A549 (cell line): ENCODE measurements at regions not wholly inside any gene's neighbourhood (a gene's known extent, or its start where the extent isn't known, plus 50 kb on each side); places are given as distances from the start of the nearest gene placed in this dataset.

Source experiments
- ATAC-seq, 2 experiments: fragments of 200-7000 bp in 1 of 2; fragments of >200 bp in 1 of 2; cut with Nextera tagmentation in 1 of 2; cut with Tn5 transposase in 1 of 2; 3 replicates each; pipeline versions ENCODE4 v1.8.0 to v1.9.1; 2018 to 2020; ENCODE audit warnings: mild to moderate bottlenecking in 1 of 2, moderate library complexity in 1 of 2
- CTCF ChIA-PET: fragments of 300-600 bp; sonication (Branson Sonifier 250); formaldehyde crosslinking; extraction: SDS; loops from one replicate; lab custom pipeline; 2021; ENCODE audit warnings: antibody characterized with exemption, inconsistent platforms; lab: Yijun Ruan, JAX
- POLR2A ChIA-PET: fragments of 350-600 bp; formaldehyde crosslinking; extraction: SDS; loops from one replicate; lab custom pipeline; 2021; ENCODE audit warnings: antibody characterized with exemption, inconsistent platforms; lab: Yijun Ruan, JAX
- DNase-seq, 2 experiments: peaks; one replicate each; pipeline versions ENCODE4 v3.0.0 to v3.0.0-alpha.2; 2011 to 2016; ENCODE audit warnings: low read depth in 1 of 2, low spot score in 1 of 2
- FAIRE-seq: peaks from 2 replicates; lab custom pipeline; 2011; peaks lifted over from hg19 to GRCh38; lab: Jason Lieb, UNC
- H3K27ac ChIP-seq, 2 experiments: fragments of >200 bp; sonication (Bioruptor Twin); formaldehyde crosslinking; 3 replicates each; pipeline ENCODE4 v1.5.1; 2016 to 2017
- H3K4me1 ChIP-seq: fragments of >200 bp; sonication (Bioruptor Twin); formaldehyde crosslinking; 3 replicates; pipeline ENCODE4 v1.6.1; 2016
- H3K4me2 ChIP-seq: fragments of >200 bp; sonication (Bioruptor Twin); formaldehyde crosslinking; 3 replicates; pipeline ENCODE4 v1.6.1; 2016
- H3K4me3 ChIP-seq: fragments of >200 bp; sonication (Bioruptor Twin); formaldehyde crosslinking; 3 replicates; pipeline ENCODE4 v1.5.1; 2016
- H3K9me3 ChIP-seq: fragments of >200 bp; sonication (Bioruptor Twin); formaldehyde crosslinking; 3 replicates; pipeline ENCODE4 v1.6.1; 2016
- BHLHE40 ChIP-seq: IDR thresholded peaks from 2 replicates; pipeline ENCODE4 v1.6.1; 2012; ENCODE audit warnings: low read depth, low read length, inconsistent platforms
- CBX2 ChIP-seq: fragments of 200-600 bp; sonication (generic); IDR thresholded peaks from 2 replicates; pipeline ENCODE4 v1.6.1; 2016; ENCODE audit warnings: low read depth, mild to moderate bottlenecking, borderline replicate concordance
- CHD4 ChIP-seq: fragments of 200-600 bp; sonication (generic); IDR thresholded peaks from 2 replicates; pipeline ENCODE4 v1.6.1; 2016; ENCODE audit warnings: antibody characterized with exemption, mild to moderate bottlenecking, borderline replicate concordance
- EHF ChIP-seq: fragments of 250-450 bp; sonication (Bioruptor Pico); IDR thresholded peaks from 2 replicates; pipeline ENCODE4 v1.5.0; 2020; ENCODE audit warnings: mild to moderate bottlenecking
- ELK1 ChIP-seq: fragments of 150-350 bp; IDR thresholded peaks from 2 replicates; pipeline ENCODE4 v1.6.1; 2014; ENCODE audit warnings: low read depth, mild to moderate bottlenecking, low read length
- FOXS1 ChIP-seq: fragments of 250-450 bp; sonication (Bioruptor Pico); IDR thresholded peaks from 2 replicates; pipeline ENCODE4 v1.5.0; 2020; ENCODE audit warnings: mild to moderate bottlenecking, moderate library complexity
- HDAC2 ChIP-seq: fragments of 200-600 bp; sonication (generic); IDR thresholded peaks from 2 replicates; pipeline ENCODE4 v1.6.1; 2016
- HES2 ChIP-seq: fragments of >200 bp; sonication (Bioruptor Twin); formaldehyde crosslinking; IDR thresholded peaks from 2 replicates; pipeline ENCODE4 v1.6.1; 2016
- HOXB13 ChIP-seq: fragments of 250-450 bp; sonication (Bioruptor Pico); IDR thresholded peaks from 2 replicates; pipeline ENCODE4 v1.5.0; 2020; ENCODE audit warnings: low read depth, mild to moderate bottlenecking, moderate library complexity
- HOXB5 ChIP-seq: fragments of 250-450 bp; sonication (Bioruptor Pico); IDR thresholded peaks from 2 replicates; pipeline ENCODE4 v1.5.0; 2020; ENCODE audit warnings: mild to moderate bottlenecking, moderate library complexity
- POLR2A ChIP-seq: IDR thresholded peaks from 2 replicates; pipeline ENCODE4 v1.6.1; 2012; ENCODE audit warnings: mild to moderate bottlenecking, low read length
- ZC3H11A ChIP-seq: fragments of 450-650 bp; IDR thresholded peaks from 2 replicates; pipeline ENCODE4 v1.6.1; 2014; ENCODE audit warnings: antibody characterized with exemption, mild to moderate bottlenecking
- ZFP36 ChIP-seq: fragments of 450-650 bp; IDR thresholded peaks from 2 replicates; pipeline ENCODE4 v1.6.1; 2014; ENCODE audit warnings: borderline replicate concordance; ENCODE audit not compliant: partially characterized antibody
- ZNF302 ChIP-seq: fragments of 250-450 bp; sonication (Bioruptor Pico); IDR thresholded peaks from 2 replicates; pipeline ENCODE4 v1.9.0; 2021; ENCODE audit warnings: inconsistent platforms, mild to moderate bottlenecking, moderate library complexity
- WGBS: methylation state at CpG from one replicate; pipeline ENCODE4 v1.1.6; 2017; ENCODE audit errors: missing lambda C conversion rate; 5-methylcytosine and 5-hydroxymethylcytosine counted together
- TF ChIP-seq, protein P1 (sequence below): IDR thresholded peaks from 2 replicates; pipeline ENCODE4 v1.6.1; 2012; ENCODE audit warnings: low read depth, borderline replicate concordance
- TF ChIP-seq, protein P2 (sequence below): fragments of 250-450 bp; sonication (Bioruptor Pico); IDR thresholded peaks from 2 replicates; pipeline ENCODE4 v1.5.0; 2021; ENCODE audit warnings: mild to moderate bottlenecking, moderate library complexity, borderline replicate concordance

GRCh38 chr13:59538512-59538911, 625.2 kb downstream of the DIAPH3 start:
- no peak for FAIRE-seq
- 17% methylated on average over 1 of the region's 3 CpGs for WGBS

GRCh38 chr13:59542303-59542702, 621.4 kb downstream of the DIAPH3 start:
- Histone ChIP-seq H3K4me3 (no peak overlapping the region), H3K27ac (no peak overlapping the region), H3K4me1 (no peaks in the 10 kb centered on the region), H3K9me3 (no peaks in the 10 kb centered on the region), H3K4me2 (no peak overlapping the region)
- TF ChIP-seq POLR2A (no peak), HOXB5 (CRISPR knock-in tag) (no peak), HDAC2 (no peak), ZNF302 (CRISPR knock-in tag) (no peak), BHLHE40 (no peak)
- TF ChIP-seq, protein P1, sequence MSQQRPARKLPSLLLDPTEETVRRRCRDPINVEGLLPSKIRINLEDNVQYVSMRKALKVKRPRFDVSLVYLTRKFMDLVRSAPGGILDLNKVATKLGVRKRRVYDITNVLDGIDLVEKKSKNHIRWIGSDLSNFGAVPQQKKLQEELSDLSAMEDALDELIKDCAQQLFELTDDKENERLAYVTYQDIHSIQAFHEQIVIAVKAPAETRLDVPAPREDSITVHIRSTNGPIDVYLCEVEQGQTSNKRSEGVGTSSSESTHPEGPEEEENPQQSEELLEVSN = no peak
- no peak for FAIRE-seq
- POLR2A ChIA-PET = no interaction called here
- ATAC-seq = no peak
- CTCF ChIA-PET = no interaction called here
- DNase-seq = no peak

More at GRCh38 chr13:59538512-59538911, 625.2 kb downstream of the DIAPH3 start:
- ChIA-PET POLR2A (no interaction called here), CTCF (no interaction called here)
- Histone ChIP-seq H3K27ac (no peak overlapping the region), H3K4me2 (no peak overlapping the region), H3K9me3 (no peaks in the 10 kb centered on the region), H3K4me1 (no peaks in the 10 kb centered on the region), H3K4me3 (no peak overlapping the region)
- DNase-seq (no peak), ATAC-seq (no peak)
- no peak for TF ChIP-seq ELK1
- TF ChIP-seq BHLHE40 = no peak
- no peak for TF ChIP-seq HES2
- no peak for TF ChIP-seq CBX2
- TF ChIP-seq CHD4 = no peak
- no peak for TF ChIP-seq ZFP36
- TF ChIP-seq HOXB13 (CRISPR knock-in tag) = no peak
- no peak for TF ChIP-seq HDAC2

DNA sequence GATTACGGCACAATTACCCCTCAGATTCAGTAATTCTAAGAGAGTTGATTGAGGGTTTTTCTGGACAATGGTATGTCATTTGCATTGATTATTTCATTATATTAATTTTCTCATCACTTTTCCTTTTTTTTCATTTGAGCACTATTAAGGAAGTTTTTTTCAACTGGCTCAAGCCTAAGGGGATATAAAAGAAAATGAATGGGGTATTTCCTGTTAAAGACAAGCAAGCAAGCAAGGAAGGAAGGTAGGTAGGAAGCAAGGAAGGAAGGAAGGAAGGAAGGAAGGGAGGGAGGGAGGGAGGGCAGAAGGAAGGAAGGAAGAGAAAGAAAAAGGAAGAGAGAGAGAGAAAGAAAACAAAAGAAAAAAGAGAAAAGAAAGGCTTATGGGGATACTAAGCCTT, 620.3 kb downstream of the DIAPH3 start:
- H3K4me3 ChIP-seq = no peak overlapping the region
- no peaks in the 10 kb centered on the region for H3K9me3 ChIP-seq
- ChIA-PET CTCF (no interaction called here), POLR2A (no interaction called here)
- 74% methylated on average over 1 of the region's 1 CpG for WGBS
- DNase-seq (no peak), ATAC-seq (no peak), FAIRE-seq (no peak)
- no peak for TF ChIP-seq HOXB13 (CRISPR knock-in tag)
- H3K4me2 ChIP-seq = no peak overlapping the region
- H3K27ac ChIP-seq = no peak overlapping the region
- no peaks in the 10 kb centered on the region for H3K4me1 ChIP-seq

DNA sequence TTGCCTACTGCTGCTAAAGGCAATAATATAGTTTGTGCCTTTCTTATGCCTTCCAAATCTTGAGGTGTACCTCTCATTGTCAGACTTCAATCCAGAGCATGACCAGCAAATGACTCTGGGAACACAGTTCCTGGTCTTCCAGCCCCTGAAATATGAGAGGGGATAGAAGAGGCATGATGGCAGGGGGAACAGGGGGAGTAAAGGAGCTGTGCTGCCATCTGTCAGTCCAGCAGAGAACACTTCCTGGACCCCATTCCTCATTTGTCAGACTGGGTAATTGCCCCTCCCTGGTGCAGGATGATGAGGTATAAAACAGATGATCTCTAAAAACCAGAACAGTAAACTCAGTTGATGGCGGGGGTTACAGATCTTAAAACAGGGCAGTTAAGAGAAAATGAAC, 618.7 kb downstream of the DIAPH3 start:
- Histone ChIP-seq H3K4me1 (no peaks in the 10 kb centered on the region), H3K4me3 (no peak overlapping the region)
- CTCF ChIA-PET = no interaction called here
- FAIRE-seq (no peak), ATAC-seq (no peak)
- TF ChIP-seq, protein P2, sequence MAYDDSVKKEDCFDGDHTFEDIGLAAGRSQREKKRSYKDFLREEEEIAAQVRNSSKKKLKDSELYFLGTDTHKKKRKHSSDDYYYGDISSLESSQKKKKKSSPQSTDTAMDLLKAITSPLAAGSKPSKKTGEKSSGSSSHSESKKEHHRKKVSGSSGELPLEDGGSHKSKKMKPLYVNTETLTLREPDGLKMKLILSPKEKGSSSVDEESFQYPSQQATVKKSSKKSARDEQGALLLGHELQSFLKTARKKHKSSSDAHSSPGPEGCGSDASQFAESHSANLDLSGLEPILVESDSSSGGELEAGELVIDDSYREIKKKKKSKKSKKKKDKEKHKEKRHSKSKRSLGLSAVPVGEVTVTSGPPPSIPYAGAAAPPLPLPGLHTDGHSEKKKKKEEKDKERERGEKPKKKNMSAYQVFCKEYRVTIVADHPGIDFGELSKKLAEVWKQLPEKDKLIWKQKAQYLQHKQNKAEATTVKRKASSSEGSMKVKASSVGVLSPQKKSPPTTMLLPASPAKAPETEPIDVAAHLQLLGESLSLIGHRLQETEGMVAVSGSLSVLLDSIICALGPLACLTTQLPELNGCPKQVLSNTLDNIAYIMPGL (CRISPR knock-in tag) = no peak
- no peak for TF ChIP-seq EHF (CRISPR knock-in tag)
- no peak for TF ChIP-seq ZNF302 (CRISPR knock-in tag)
- TF ChIP-seq FOXS1 (CRISPR knock-in tag) = no peak
- no peak for TF ChIP-seq ZC3H11A
- TF ChIP-seq, all 56 proteins: peak for 0
- Histone ChIP-seq H3K9me3 (no peaks in the 10 kb centered on the region), H3K4me2 (no peak overlapping the region), H3K27ac (no peak overlapping the region)
- DNase-seq = no peak
- 25% methylated on average over 1 of the region's 1 CpG for WGBS
- POLR2A ChIA-PET = no interaction called here
